K562 (cell line): ENCODE measurements at regions not wholly inside any gene's neighbourhood (a gene's known extent, or its start where the extent isn't known, plus 50 kb on each side); places are given as distances from the start of the nearest gene placed in this dataset.

Experiments
- GATAD2A ChIP-seq: fragments of 450-650 bp; IDR thresholded peaks from 2 replicates; pipeline ENCODE4 v1.6.1; 2017
- HNRNPLL ChIP-seq: fragments of 200-400 bp; formaldehyde crosslinking; IDR thresholded peaks from 2 replicates; pipeline ENCODE4 v1.6.1; 2017; ENCODE audit warnings: low read length, low read depth, mild to moderate bottlenecking; ENCODE audit not compliant: poor library complexity, severe bottlenecking
- ZNF224 ChIP-seq: sonication (generic); formaldehyde crosslinking; IDR thresholded peaks from 2 replicates; pipeline ENCODE4 v1.8.0; 2022; ENCODE audit warnings: mild to moderate bottlenecking, missing genetic modification reagents
- TF ChIP-seq, protein P1 (sequence below): fragments of 200-600 bp; sonication (generic); IDR thresholded peaks from one replicate; pipeline ENCODE4 v1.6.1; 2012; ENCODE audit warnings: mild to moderate bottlenecking, low read depth, low read length, inconsistent platforms

DNA sequence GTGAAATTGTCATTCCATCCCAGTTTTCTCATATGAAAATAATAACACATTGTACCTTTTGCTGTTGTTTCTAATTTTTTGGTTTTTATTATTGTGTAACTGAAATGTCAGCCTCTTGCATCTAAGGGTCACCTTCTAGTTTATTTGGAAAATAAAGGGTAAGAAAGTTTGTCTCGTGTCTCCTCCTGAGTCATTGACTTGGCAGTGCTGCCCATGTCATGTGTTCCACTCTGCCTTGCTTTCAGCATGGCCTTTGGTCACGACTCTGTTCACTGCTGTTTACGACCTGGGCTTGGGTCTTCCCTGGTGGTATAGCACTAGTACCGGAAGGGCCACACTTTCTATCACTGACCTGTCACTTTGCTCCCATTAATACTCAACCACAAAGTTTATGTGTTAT, 171.4 kb upstream of the RSPO3 start (continued):
- TF ChIP-seq, protein P1, sequence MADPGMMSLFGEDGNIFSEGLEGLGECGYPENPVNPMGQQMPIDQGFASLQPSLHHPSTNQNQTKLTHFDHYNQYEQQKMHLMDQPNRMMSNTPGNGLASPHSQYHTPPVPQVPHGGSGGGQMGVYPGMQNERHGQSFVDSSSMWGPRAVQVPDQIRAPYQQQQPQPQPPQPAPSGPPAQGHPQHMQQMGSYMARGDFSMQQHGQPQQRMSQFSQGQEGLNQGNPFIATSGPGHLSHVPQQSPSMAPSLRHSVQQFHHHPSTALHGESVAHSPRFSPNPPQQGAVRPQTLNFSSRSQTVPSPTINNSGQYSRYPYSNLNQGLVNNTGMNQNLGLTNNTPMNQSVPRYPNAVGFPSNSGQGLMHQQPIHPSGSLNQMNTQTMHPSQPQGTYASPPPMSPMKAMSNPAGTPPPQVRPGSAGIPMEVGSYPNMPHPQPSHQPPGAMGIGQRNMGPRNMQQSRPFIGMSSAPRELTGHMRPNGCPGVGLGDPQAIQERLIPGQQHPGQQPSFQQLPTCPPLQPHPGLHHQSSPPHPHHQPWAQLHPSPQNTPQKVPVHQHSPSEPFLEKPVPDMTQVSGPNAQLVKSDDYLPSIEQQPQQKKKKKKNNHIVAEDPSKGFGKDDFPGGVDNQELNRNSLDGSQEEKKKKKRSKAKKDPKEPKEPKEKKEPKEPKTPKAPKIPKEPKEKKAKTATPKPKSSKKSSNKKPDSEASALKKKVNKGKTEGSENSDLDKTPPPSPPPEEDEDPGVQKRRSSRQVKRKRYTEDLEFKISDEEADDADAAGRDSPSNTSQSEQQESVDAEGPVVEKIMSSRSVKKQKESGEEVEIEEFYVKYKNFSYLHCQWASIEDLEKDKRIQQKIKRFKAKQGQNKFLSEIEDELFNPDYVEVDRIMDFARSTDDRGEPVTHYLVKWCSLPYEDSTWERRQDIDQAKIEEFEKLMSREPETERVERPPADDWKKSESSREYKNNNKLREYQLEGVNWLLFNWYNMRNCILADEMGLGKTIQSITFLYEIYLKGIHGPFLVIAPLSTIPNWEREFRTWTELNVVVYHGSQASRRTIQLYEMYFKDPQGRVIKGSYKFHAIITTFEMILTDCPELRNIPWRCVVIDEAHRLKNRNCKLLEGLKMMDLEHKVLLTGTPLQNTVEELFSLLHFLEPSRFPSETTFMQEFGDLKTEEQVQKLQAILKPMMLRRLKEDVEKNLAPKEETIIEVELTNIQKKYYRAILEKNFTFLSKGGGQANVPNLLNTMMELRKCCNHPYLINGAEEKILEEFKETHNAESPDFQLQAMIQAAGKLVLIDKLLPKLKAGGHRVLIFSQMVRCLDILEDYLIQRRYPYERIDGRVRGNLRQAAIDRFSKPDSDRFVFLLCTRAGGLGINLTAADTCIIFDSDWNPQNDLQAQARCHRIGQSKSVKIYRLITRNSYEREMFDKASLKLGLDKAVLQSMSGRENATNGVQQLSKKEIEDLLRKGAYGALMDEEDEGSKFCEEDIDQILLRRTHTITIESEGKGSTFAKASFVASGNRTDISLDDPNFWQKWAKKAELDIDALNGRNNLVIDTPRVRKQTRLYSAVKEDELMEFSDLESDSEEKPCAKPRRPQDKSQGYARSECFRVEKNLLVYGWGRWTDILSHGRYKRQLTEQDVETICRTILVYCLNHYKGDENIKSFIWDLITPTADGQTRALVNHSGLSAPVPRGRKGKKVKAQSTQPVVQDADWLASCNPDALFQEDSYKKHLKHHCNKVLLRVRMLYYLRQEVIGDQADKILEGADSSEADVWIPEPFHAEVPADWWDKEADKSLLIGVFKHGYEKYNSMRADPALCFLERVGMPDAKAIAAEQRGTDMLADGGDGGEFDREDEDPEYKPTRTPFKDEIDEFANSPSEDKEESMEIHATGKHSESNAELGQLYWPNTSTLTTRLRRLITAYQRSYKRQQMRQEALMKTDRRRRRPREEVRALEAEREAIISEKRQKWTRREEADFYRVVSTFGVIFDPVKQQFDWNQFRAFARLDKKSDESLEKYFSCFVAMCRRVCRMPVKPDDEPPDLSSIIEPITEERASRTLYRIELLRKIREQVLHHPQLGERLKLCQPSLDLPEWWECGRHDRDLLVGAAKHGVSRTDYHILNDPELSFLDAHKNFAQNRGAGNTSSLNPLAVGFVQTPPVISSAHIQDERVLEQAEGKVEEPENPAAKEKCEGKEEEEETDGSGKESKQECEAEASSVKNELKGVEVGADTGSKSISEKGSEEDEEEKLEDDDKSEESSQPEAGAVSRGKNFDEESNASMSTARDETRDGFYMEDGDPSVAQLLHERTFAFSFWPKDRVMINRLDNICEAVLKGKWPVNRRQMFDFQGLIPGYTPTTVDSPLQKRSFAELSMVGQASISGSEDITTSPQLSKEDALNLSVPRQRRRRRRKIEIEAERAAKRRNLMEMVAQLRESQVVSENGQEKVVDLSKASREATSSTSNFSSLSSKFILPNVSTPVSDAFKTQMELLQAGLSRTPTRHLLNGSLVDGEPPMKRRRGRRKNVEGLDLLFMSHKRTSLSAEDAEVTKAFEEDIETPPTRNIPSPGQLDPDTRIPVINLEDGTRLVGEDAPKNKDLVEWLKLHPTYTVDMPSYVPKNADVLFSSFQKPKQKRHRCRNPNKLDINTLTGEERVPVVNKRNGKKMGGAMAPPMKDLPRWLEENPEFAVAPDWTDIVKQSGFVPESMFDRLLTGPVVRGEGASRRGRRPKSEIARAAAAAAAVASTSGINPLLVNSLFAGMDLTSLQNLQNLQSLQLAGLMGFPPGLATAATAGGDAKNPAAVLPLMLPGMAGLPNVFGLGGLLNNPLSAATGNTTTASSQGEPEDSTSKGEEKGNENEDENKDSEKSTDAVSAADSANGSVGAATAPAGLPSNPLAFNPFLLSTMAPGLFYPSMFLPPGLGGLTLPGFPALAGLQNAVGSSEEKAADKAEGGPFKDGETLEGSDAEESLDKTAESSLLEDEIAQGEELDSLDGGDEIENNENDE: no peak
- TF ChIP-seq ZNF224 (no peak), HNRNPLL (no peak), GATAD2A (no peak)
